Ascending aorta (tissue), 2 donors: ENCODE measurements at regions not wholly inside any gene's neighbourhood (a gene's known extent, or its start where the extent isn't known, plus 50 kb on each side); places are given as distances from the start of the nearest gene placed in this dataset.

Experiments
- DNase-seq, 2 donors: peaks; one replicate each; pipeline ENCODE4 v3.0.0-alpha.2; 2019; ENCODE audit warnings: low spot score in 2 of 2
- H3K27ac ChIP-seq, 2 donors: fragments of 200-600 bp; sonication (generic); one replicate each; pipeline ENCODE4 v1.5.1; 2016 to 2017; ENCODE audit warnings: mild to moderate bottlenecking in 1 of 2
- H3K27me3 ChIP-seq: fragments of 200-600 bp; sonication (generic); one replicate; pipeline ENCODE4 v1.5.1; 2017
- H3K36me3 ChIP-seq, 2 donors: fragments of 200-600 bp; sonication (generic); one replicate each; pipeline ENCODE4 v1.5.1; 2016
- H3K4me1 ChIP-seq, 2 donors: fragments of 200-600 bp; sonication (generic); one replicate each; pipeline ENCODE4 v1.5.1; 2016 to 2017; ENCODE audit warnings: mild to moderate bottlenecking in 1 of 2
- H3K4me3 ChIP-seq, 2 donors: fragments of 200-600 bp; sonication (generic); one replicate each; pipeline ENCODE4 v1.5.1; 2016 to 2017; ENCODE audit warnings: mild to moderate bottlenecking in 1 of 2
- H3K9me3 ChIP-seq, 2 donors: fragments of 200-600 bp; sonication (generic); one replicate each; pipeline ENCODE4 v1.5.1; 2016
- CTCF ChIP-seq, 3 experiments: fragments of 200-600 bp in 2 of 3; fragments of 450-650 bp in 1 of 3; sonication (generic) in 2 of 3; IDR thresholded peaks; one replicate each; pipeline ENCODE4 v1.5.1; 2016 to 2019; ENCODE audit warnings: antibody characterized with exemption in 3 of 3, mild to moderate bottlenecking in 1 of 3, moderate library complexity in 1 of 3
- intact Hi-C: fragments of 100-400 bp; cut with DNase I; formaldehyde crosslinking; loops from one replicate; pipeline ENCODE4 v1.15.1; 2023

DNA sequence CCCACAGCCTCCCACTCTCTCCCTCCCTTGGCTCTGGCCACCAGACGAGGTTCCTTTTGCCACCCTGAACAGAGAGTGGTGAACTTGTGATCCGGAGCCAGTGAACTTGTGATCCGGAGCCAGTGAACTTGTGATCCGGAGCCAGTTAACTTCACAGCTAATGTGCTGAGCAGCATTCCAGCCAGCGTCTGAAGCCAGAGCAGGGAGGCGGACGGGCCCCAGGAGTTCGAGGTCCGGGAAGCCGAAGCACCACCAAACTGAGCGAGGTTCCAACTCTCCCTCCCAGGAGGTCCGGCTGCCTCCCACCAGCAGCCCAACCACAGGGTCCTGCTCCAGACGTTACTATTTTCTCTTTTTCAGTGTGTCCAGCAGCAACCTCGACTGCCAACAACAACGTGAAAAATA lies 85.8 kb downstream of the SYF2 start:
- no peaks in the 10 kb centered on the region for H3K36me3 ChIP-seq
- no peaks in the 10 kb centered on the region for H3K27me3 ChIP-seq
- H3K9me3 ChIP-seq, result no peaks in the 10 kb centered on the region
- no peak overlapping the region for H3K4me3 ChIP-seq
- H3K4me1 ChIP-seq, result no peaks in the 10 kb centered on the region
- intact Hi-C loops, result no loop called here
- no peak overlapping the region for H3K27ac ChIP-seq
- DNase-seq, result no peak
- TF ChIP-seq CTCF (IDR thresholded peaks at IDR 0.05), result no peak

DNA sequence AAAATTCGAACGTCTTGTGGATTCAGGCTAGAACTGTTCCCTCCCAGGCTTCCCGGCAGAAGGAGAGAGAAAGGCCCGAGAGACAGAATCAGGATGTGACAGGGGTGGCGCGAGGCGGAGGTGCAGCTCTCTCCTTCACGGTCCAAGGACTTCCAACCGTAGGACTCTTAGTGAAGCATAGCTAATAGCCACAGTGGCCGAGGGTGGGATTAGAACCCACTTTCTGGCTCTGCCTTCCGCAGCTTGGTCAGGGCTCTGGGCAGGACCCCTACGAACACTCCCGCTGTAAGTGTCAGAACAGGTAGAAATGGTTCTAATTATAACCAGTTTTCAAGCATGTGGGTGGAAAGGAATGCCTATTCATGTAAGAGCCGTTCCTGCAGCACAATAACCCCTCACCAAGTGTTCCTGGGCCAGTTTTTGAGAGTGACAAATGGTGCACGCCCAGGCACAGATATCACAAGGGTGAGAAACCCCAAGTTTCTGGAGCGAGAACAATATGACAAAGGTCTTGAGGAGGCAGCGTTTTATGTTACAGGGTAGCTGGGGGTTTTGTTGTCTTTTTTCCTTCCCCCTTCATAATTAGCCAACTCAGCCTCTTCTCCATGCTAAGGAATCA lies 86.4 kb downstream of the SYF2 start:
- H3K4me1 ChIP-seq, result no peaks in the 10 kb centered on the region
- DNase-seq, result no peak
- intact Hi-C loops, result no loop called here

DNA sequence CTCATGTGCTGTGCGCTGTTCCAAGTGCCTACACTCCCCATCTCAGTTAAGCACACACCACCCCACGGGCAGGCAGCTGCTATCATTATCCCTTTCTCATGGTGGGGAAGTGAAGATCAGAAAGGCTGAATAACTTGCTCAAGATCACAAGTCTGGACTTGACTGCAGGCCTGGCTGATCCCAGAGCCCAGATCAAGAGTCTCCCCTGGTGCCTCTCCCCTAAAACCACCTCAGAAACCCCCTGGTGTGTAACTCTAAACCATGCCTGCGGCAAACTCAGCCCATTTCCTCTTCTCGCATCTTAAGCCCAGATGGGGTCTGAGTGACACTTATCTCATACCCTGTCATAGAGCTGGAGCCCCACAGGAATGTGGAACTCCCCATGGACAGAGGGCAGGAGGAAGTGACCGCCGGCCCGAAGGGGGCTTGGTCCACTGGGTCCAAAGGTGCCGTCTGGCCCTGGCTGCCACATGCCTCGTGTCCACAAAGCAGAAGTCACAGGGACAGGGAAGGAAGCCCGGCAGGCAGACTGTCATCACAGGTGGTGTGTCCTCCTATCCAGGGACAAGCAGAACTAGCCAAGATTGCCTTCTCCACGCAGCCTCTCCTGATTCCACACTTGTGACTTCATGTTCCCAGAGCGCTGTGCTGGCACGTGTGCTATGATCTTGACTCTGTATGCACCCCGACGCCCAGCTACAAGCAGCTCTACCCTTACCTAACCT lies 92.1 kb downstream of the SYF2 start:
- intact Hi-C loops, result no loop called here
- no peaks in the 10 kb centered on the region for H3K9me3 ChIP-seq
- no peaks in the 10 kb centered on the region for H3K27me3 ChIP-seq
- TF ChIP-seq CTCF (IDR thresholded peaks at IDR 0.05), result no peak
- H3K36me3 ChIP-seq, result no peaks in the 10 kb centered on the region
- no peak overlapping the region for H3K4me3 ChIP-seq
- no peaks in the 10 kb centered on the region for H3K4me1 ChIP-seq
- DNase-seq, result no peak
- no peak overlapping the region for H3K27ac ChIP-seq

More for the DNA sequence above, 86.4 kb downstream of the SYF2 start:
- H3K27me3 ChIP-seq, result no peaks in the 10 kb centered on the region
- H3K36me3 ChIP-seq, result no peaks in the 10 kb centered on the region
- H3K27ac ChIP-seq, result no peak overlapping the region
- no peak for TF ChIP-seq CTCF (IDR thresholded peaks at IDR 0.05)
- no peaks in the 10 kb centered on the region for H3K9me3 ChIP-seq
- no peak overlapping the region for H3K4me3 ChIP-seq

DNA sequence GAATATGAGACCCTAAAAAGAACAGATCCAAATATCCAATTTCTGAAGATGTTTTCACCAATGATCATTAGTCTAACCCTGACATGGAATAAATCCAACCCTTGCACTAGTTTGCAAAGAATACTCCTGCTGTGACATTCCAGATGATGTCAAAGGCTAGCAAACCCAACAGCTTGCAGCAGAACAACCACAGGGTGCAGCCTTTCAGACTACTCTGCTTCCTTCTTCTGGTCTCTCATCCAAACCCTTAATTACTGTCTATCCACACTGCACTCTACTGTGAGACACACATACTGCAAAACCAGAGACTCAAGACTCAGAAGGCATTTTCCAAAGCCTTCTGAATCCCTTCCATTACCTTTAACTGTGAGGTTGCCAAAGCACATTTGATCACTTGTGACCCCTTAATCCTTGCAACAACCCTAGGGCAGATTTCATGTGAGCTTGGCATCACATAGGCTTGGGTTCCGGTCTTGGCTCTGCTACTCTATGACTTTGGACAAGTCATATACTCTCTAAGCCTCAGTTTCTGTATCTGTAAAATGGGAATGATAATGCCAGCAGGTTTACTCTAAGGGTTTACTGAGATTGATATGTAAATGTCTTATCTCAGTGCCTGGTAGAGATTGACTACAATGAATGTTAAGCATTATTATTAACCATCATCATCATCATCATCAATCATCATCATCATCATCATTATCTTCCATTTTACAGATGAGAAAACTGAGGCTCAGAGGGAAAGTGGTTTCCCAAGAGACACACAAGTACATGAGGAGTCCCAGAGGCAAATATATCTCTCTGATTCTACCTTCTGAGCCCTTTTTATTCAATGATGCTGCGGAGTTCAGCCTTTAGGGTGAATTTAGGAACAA lies 94.5 kb downstream of the SYF2 start:
- Histone ChIP-seq H3K27me3 (no peaks in the 10 kb centered on the region), H3K27ac (no peak overlapping the region), H3K4me1 (no peaks in the 10 kb centered on the region), H3K36me3 (no peaks in the 10 kb centered on the region), H3K9me3 (no peaks in the 10 kb centered on the region), H3K4me3 (no peak overlapping the region)
- no peak for TF ChIP-seq CTCF (IDR thresholded peaks at IDR 0.05)
- intact Hi-C loops, result no loop called here
- no peak for DNase-seq

DNA sequence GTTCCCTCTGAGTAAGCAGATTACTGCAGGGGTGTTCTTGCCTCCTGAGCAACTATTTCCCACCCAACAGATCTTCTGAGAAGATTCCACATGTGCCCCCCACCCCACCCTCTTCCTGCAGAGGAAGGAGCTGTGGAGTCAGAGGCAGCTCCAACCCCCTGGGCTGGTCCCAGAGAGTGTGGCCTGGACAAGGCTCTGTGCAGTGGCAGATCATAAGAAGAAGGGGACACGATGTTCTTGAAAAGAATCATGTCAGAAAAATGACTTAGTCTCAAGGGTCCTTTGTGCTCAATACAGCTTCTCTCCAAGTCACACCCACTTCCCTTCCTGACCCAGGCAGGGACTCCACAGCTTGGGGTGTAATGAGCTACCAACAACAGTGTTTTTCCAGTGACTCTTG lies 95.2 kb downstream of the SYF2 start:
- Histone ChIP-seq H3K27ac (no peak overlapping the region), H3K4me3 (no peak overlapping the region), H3K36me3 (no peaks in the 10 kb centered on the region), H3K9me3 (no peaks in the 10 kb centered on the region), H3K27me3 (no peaks in the 10 kb centered on the region), H3K4me1 (no peaks in the 10 kb centered on the region)
- intact Hi-C loops, result no loop called here
- TF ChIP-seq CTCF (IDR thresholded peaks at IDR 0.05), result no peak
- DNase-seq, result no peak
